Left lung (tissue), 4 donors: ENCODE measurements at regions not wholly inside any gene's neighbourhood (a gene's known extent, or its start where the extent isn't known, plus 50 kb on each side); places are given as distances from the start of the nearest gene placed in this dataset.

Experiments used
- ATAC-seq: fragments of 200-7000 bp; cut with Tn5 transposase; one replicate; pipeline ENCODE4 v1.9.1; 2020; ENCODE audit warnings: moderate library complexity
- DNase-seq, 4 donors: peaks; one replicate each; pipeline ENCODE4 v3.0.0-alpha.2; 2013 to 2020
- H3K27ac ChIP-seq, 2 donors: fragments of 200-600 bp; sonication (generic) in 1 of 2; one replicate each; pipeline versions ENCODE4 v1.5.0 to v1.8.0; 2020 to 2021
- H3K27me3 ChIP-seq, 2 donors: fragments of 200-600 bp; sonication (generic) in 1 of 2; one replicate each; pipeline versions ENCODE4 v1.5.0 to v1.8.0; 2020 to 2021
- H3K36me3 ChIP-seq, 2 donors: fragments of 200-600 bp; sonication (generic) in 1 of 2; one replicate each; pipeline versions ENCODE4 v1.5.0 to v1.8.0; 2020 to 2021
- H3K4me1 ChIP-seq, 2 donors: fragments of 200-600 bp; one replicate each; pipeline ENCODE4 v1.8.0; 2021
- H3K4me3 ChIP-seq, 2 donors: fragments of 200-600 bp; sonication (generic) in 1 of 2; one replicate each; pipeline versions ENCODE4 v1.5.0 to v1.8.0; 2020 to 2021; ENCODE audit warnings: mild to moderate bottlenecking in 1 of 2
- H3K9me3 ChIP-seq, 2 donors: fragments of 200-600 bp; sonication (generic) in 1 of 2; one replicate each; pipeline versions ENCODE4 v1.5.0 to v1.8.0; 2020 to 2021
- intact Hi-C, 2 donors: fragments of 100-400 bp; cut with DNase I; formaldehyde crosslinking; loops; one replicate each; pipeline versions ENCODE4 v1.11.2 to v1.14.2; 2022
- TF ChIP-seq, protein P1 (sequence below), 2 donors: fragments of 200-600 bp; sonication (generic) in 1 of 2; IDR thresholded peaks; one replicate each; pipeline versions ENCODE4 v1.5.0 to v1.8.0; 2021; ENCODE audit warnings: antibody characterized with exemption in 2 of 2
- donor health status: DM: no; HTN: yes; CAD: no.
- donor health status: DM: no; HTN: no; CAD: no.

GRCh38 chr21:18138507-18138906 lies 106.1 kb upstream of the CHODL start:
- Histone ChIP-seq H3K27me3 (no peaks in the 10 kb centered on the region), H3K4me1 (no peaks in the 10 kb centered on the region), H3K4me3 (no peak overlapping the region), H3K36me3 (no peaks in the 10 kb centered on the region), H3K9me3 (no peaks in the 10 kb centered on the region), H3K27ac (no peak overlapping the region)
- intact Hi-C loops = no loop called here
- ATAC-seq (no peak), DNase-seq (peak in 1 of 4 donors; percentile 46)
- TF ChIP-seq, protein P1, sequence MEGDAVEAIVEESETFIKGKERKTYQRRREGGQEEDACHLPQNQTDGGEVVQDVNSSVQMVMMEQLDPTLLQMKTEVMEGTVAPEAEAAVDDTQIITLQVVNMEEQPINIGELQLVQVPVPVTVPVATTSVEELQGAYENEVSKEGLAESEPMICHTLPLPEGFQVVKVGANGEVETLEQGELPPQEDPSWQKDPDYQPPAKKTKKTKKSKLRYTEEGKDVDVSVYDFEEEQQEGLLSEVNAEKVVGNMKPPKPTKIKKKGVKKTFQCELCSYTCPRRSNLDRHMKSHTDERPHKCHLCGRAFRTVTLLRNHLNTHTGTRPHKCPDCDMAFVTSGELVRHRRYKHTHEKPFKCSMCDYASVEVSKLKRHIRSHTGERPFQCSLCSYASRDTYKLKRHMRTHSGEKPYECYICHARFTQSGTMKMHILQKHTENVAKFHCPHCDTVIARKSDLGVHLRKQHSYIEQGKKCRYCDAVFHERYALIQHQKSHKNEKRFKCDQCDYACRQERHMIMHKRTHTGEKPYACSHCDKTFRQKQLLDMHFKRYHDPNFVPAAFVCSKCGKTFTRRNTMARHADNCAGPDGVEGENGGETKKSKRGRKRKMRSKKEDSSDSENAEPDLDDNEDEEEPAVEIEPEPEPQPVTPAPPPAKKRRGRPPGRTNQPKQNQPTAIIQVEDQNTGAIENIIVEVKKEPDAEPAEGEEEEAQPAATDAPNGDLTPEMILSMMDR (IDR thresholded peaks at IDR 0.05) = no peak

DNA sequence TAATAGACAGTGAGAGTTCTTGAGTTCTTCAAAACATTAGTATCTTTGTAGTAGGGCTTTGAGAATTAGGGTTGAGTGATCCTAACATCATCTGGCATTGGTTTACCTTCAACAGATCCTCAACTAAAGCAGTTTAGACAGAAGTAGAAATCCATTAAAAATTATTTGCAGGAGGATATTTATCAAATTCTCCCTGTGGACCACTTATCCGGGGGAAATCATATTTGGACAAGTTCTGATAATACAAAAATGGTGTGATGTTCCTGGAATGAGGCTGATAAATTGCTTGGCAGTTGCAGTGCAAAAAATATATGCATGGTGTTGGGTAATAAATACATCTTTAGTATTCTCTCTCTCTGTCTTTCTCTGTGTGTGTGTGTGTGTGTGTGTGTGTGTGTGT lies 115.1 kb upstream of the CHODL start:
- no peak for DNase-seq
- no peaks in the 10 kb centered on the region for H3K4me1 ChIP-seq

DNA sequence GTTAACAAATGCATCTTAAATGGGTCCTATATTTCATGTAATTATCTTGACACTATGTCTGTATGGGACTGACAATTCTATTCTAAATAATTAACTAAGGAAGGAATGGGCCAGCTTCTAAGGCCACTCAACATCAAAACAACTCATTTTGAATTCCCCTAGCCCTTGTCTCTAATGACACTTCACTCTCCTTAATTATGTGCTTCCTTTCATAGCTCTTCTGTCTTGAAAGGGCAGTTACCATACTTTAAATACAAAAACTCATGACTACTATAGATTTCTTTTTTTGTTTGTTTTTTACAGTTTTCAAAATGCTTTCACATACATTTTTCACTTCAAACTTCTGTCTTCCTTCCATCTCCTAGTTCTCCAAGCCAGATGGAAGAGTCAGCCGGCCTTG lies 126.1 kb upstream of the CHODL start:
- H3K27me3 ChIP-seq = no peaks in the 10 kb centered on the region
- no peak overlapping the region for H3K4me3 ChIP-seq
- no peaks in the 10 kb centered on the region for H3K9me3 ChIP-seq
- H3K36me3 ChIP-seq = no peaks in the 10 kb centered on the region
- DNase-seq = peak in 2 of 4 donors; percentile 8 to 13
- TF ChIP-seq, protein P1 (IDR thresholded peaks at IDR 0.05) = no peak
- no peaks in the 10 kb centered on the region for H3K4me1 ChIP-seq
- H3K27ac ChIP-seq = no peak overlapping the region
- intact Hi-C loops = no loop called here
- ATAC-seq = no peak

More for the DNA sequence above, 115.1 kb upstream of the CHODL start:
- no peaks in the 10 kb centered on the region for H3K27me3 ChIP-seq
- ATAC-seq = no peak
- no peaks in the 10 kb centered on the region for H3K9me3 ChIP-seq
- H3K27ac ChIP-seq = no peak overlapping the region
- TF ChIP-seq, protein P1 (IDR thresholded peaks at IDR 0.05) = no peak
- intact Hi-C loops = no loop called here
- H3K4me3 ChIP-seq = no peak overlapping the region
- H3K36me3 ChIP-seq = no peaks in the 10 kb centered on the region

DNA sequence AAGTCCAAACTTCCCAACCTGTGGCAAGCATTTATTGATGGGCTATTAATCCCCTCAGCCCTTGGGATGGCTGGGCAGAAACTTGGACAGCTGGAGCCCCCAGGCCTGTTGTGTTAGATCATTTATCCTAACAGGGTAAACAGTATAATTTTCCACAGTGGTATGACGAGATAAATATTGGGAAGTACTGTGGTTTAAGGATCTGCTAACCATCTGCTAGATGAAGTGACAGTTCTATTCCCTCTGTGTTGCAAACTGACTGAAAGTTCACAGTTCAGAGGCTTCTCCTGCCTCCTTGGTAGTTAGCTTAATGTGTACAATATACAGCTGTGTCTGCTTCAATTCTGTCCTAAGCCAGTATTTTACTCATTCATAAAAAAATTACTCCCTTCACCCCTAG lies 127.5 kb upstream of the CHODL start:
- no peak overlapping the region for H3K27ac ChIP-seq
- H3K36me3 ChIP-seq = no peaks in the 10 kb centered on the region
- H3K27me3 ChIP-seq = no peaks in the 10 kb centered on the region
- H3K4me1 ChIP-seq = no peaks in the 10 kb centered on the region
- intact Hi-C loops = no loop called here
- DNase-seq = peak in 2 of 4 donors; percentile 35 to 46
- TF ChIP-seq, protein P1 (IDR thresholded peaks at IDR 0.05) = no peak
- H3K9me3 ChIP-seq = no peaks in the 10 kb centered on the region
- no peak overlapping the region for H3K4me3 ChIP-seq
- no peak for ATAC-seq

DNA sequence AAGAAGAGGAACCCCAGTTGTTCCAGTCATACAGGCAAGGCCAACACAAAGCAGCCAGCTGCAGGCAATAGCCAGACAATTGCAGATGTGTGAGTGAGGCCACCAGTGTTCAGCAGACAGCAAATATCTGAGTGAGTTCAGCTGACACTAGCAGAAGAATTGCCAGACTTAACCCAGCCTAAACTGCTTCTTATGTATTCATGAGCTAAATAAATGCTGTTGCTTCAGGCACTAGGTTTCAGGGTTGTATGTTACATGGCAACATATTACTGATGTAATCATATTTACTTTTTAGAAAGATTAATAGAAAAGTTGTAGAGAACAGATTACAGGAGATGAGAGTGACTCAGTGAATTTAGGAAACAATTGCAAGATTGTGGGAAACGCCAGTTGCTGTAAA lies 129.8 kb upstream of the CHODL start:
- peak in 1 of 4 donors; percentile 43 for DNase-seq
- H3K27ac ChIP-seq = no peak overlapping the region
- ATAC-seq = no peak

More for the DNA sequence above, 129.8 kb upstream of the CHODL start:
- intact Hi-C loops = no loop called here
- H3K27me3 ChIP-seq = no peaks in the 10 kb centered on the region
- no peaks in the 10 kb centered on the region for H3K36me3 ChIP-seq
- TF ChIP-seq, protein P1 (IDR thresholded peaks at IDR 0.05) = no peak
- no peak overlapping the region for H3K4me3 ChIP-seq
- H3K4me1 ChIP-seq = no peaks in the 10 kb centered on the region
- H3K9me3 ChIP-seq = no peaks in the 10 kb centered on the region
